ENCODE measurements at regions not wholly inside any gene's neighbourhood (a gene's known extent, or its start where the extent isn't known, plus 50 kb on each side); places are given as distances from the start of the nearest gene placed in this dataset.

DNA sequence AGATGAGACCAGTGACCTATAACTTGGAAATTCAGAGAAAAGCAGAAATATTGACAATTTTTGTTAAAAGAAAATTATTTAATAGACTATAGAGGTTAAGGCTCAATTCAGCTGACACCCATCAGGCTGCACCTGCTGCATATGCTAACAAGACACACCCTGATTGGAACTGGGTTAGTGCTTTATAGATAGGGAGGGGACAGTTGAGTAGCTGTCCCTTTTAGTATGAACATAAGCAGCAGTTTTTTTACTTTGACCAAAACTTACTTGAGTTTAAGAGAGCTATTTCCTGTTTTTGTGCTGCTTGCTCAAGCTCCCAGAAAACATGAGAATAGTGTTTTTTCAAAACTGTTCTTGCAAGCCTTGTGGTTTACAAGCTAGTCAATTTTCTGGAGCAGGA is 292.6 kb downstream of the LRRC3B start:
- TF ChIP-seq EZH2phosphoT487 (IDR thresholded peaks at IDR 0.05; ENCODE audit: insufficient read depth, low read depth) (no peak), EZH2 (IDR thresholded peaks at IDR 0.05; ENCODE audit: insufficient read depth, poor library complexity, severe bottlenecking) (no peak)
